HG02970 (cell line): ENCODE measurements at regions not wholly inside any gene's neighbourhood (a gene's known extent, or its start where the extent isn't known, plus 50 kb on each side); places are given as distances from the start of the nearest gene placed in this dataset.

Source experiments
- ATAC-seq: cut with Tn5 transposase; IDR thresholded peaks from one replicate; pipeline ENCODE4 v1.9.1; 2021; ENCODE audit warnings: mild to moderate bottlenecking, moderate library complexity, moderate number of reproducible peaks; ENCODE audit not compliant: unreplicated experiment, low FRiP score

DNA sequence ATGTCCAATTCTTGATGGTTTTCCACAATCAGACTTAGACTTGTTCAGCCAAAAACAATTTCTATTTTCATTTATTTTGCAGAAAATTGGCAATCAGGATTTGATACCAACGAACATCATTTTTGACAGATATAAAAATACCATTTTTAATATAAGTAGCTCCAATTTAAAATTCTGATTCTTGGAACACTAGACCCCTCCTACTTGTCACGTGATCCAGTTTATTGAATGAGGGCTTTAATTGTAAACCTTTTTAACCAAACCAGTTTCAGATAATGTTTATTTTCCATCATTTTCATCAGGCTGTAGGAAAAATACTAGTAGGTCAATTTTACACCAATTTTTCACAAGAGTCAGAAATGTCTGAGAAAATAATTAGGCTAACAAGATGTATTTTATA is 607.2 kb upstream of the RGS18 start:
- ATAC-seq = no peak

DNA sequence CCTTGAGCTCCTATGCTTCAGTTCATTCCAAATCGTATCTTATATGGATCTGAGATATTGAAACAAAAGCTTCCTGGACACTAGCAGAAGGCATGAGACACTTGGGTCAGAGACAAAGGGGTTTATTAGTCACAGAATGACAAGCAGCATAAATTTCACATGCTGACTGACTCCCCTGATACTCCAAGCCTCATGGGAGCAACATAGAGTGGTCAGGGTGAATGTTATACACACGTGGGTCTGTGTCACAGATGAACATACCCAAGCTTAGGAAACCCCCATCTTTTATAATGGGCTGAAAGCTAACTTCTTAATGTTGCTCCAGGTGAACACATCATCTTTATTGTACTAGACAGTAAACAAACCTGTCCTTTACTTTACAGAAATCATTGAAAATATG is 599.9 kb upstream of the RGS18 start:
- ATAC-seq = no peak

DNA sequence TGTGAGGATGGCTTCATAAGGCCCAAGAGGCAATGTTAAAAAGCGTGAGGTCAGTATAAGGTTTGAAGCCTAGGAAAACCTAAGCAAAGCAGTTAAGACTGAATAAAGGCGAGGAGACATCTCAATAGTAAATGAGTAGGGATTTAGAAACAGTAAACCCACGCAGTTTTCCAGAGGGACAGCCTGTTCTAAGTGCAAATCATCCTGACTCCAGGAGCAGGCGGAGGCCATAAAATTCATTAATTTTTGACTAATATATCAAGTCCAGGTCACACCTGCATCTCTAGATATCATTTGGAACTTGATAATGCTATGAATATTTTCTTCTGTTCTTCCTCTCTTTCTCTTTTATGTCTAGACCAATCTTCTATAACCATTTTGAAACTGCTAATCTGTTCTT is 597.0 kb upstream of the RGS18 start:
- ATAC-seq = no peak

DNA sequence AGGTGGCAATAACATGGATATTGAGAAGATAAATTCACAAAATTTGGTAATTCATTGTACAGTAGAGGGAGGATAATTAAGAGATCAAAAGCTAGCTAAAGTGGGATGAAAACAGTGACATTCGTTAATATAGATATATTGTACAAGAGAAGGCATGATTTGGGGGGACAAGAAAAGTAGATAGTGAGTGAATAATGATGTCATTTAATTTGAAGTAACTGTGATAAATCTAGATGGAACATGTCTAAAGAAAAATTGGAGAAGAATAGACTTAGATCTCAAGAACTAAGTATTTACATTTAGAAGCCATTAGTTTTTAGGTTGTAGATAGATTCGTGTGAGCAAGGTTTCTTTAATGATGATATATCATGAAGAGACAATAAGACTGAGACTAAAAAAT is 594.0 kb upstream of the RGS18 start:
- ATAC-seq = no peak

DNA sequence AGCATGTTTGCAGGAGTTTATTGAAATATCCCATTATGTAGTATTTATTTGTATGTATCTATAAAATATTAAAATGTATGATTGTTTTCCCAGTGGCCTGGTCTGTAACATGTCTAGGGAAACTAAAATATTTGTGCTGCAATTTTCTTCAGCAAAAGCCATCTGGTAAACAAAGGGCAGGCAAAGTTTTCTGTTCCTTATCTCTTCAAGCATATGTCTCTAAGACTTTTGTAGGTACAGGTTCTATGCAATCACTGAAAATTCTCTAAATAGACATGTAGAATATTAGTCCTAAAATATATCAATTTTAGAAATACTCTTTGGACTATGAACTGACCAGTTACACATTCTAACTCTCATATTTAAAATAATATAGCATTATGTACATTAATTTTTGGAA is 585.8 kb upstream of the RGS18 start:
- no peak for ATAC-seq

DNA sequence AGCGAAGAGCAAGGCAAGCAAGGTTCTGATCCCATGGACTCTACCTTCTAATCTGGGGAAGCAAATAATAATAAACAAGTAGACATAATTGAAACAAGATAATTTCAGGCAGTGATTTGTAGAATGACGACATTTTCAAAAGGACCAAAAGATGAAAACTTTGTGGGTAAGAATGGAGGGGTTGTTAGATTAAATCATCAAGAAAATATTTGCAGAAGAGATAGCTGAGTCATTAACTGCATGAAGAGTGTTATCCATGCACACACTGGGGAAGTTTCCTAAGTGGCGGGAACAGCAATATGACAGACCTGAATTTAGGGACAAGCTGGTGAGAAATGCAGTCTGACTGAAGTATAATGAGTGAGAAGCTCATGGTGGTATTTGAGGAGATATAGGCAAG is 583.1 kb upstream of the RGS18 start:
- no peak for ATAC-seq

DNA sequence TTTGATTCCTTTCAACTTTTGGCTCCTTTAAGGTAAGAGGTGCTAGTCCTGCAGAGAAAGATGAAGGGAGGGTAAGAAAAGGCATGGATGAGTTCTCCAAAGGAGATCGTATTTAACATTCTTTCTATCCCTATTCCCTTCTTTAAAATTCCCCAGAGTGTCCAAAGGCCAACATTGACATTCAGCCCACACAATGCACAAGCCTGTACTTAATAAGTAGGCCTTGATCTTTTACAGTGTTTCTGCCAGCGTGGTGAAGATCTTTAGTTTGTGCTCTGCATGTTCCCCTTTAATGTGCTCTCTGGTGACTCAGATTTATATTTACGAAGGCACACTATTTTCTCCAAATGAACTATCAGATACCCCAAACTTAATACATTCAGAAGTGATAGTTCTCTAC is 582.5 kb upstream of the RGS18 start:
- ATAC-seq = no peak

DNA sequence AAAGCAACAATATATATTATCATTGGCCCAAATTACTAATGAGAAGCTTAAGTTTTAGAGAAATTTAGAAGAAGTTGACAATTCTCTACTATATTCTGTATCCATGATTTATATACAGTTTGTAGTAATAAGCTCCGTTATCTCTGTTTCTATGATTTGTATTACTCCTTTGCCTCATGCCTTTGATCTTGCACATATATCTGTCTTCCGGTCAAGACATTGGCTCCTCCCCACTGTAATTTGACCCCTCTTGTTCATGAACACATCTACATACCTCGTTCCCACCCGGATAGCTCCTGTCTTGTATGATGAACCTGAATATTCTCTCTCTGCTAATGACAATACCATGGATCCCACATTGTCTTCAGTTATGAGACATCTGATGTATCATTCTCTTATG is 581.0 kb upstream of the RGS18 start:
- no peak for ATAC-seq

DNA sequence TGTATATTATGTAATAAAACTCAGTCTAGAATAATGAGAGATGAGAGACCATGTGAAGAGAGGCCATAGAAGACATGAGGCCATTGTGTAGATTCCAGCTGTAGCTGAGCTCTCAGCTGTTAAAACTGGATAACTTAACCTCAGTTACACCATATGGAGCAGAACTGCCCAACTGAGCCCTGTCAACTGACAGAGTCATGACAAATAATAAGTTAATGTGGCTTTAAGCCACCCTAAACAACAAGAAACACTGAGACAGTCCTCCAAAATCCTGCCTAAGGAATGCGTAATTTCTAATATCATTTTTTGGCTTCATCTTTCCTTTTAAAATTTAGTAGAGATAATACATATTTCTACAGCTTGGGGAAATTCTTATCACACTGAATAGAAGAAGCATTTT is 580.0 kb upstream of the RGS18 start:
- ATAC-seq = no peak

DNA sequence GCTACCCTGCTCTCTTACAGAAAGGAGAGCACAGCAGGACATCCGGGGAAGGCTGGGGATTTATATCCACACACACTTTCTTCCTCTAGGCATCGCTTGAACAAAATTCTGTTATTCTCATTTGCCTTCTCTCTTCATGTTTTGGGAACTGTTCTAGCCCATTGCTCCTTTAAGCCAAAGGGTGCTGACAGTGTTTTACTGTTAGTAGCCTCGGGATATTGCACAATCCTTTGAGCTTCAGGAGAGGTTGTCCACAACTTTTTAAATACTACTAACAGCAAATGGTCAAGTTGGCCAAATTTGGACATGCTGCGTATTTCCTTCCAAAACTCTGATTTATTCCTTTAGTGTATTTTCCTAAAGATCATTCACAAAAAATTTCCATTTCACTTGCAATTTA is 579.2 kb upstream of the RGS18 start:
- no peak for ATAC-seq

DNA sequence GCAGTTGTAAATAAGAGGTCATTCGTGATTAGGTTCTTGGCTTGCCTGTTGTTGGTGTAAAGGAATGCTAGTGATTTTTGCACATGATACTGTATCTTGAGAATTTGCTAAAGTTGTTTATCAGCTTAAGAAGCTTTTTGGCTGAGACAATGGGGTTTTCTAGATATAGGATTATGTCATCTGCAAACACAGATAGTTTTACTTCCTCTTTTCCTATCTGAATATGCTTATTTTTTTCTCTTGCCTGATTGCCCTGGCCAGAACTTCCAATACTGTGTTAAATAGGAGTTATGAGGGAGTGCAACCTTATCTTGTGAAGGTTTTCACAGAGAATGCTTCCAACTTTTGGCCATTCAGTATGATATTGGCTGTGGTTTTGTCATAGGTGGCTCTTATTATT is 576.1 kb upstream of the RGS18 start:
- peak; percentile 85 for ATAC-seq

DNA sequence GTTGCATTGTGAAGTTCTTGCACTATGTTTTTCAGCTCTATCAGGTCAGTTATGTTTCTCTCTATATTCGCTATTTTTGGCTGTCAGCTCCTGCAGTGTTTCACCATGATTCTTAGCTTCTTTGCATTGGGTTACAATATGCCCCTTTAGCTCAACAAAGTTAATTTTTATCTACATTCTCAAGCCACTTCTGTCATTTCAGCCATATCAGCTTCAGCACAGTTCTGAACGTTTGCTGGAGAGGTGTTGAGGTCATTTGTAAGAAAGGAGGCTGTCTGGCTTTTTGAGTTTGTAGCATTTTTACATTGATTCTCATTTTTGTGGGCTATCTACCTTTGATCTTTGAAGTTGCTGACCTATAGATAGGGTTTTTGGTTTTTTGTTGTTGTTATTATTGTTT is 573.2 kb upstream of the RGS18 start:
- no peak for ATAC-seq

DNA sequence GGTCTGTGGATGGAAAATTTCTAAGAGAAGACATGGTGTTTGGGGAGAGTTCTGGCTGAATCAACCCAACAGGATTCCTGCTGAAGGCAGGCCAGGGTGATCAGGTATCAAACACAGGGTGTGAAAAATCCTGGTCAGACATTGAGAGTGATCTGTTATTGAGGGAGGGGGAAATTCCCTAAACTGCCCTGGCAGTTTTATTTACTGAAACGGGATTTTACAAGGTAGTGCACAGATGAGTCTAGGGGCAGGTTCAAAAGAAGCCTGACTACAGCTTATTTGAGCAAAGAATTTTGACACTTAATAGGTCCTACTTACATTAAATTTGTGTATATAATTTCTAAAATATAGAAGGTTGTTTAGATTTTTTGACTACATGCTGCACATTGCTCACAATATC is 569.4 kb upstream of the RGS18 start:
- no peak for ATAC-seq

DNA sequence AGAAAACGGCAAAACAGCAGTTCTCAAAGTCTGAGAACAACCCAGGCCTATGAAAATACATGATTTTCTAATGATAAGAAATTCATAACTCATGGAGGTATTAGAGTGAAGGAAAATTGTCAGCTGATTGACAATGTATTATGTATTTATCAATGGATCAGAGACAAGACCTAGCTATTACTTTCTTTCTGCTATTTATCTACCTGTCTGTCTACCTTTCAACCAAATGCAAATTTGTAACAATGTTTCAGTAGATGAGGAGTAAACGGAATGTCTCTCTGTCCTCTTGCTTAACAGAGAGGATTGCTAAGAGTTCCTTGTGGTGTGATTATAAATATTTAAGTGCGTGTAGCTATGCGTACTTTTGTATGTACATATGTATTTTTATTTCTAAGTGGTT is 568.7 kb upstream of the RGS18 start:
- ATAC-seq = no peak

DNA sequence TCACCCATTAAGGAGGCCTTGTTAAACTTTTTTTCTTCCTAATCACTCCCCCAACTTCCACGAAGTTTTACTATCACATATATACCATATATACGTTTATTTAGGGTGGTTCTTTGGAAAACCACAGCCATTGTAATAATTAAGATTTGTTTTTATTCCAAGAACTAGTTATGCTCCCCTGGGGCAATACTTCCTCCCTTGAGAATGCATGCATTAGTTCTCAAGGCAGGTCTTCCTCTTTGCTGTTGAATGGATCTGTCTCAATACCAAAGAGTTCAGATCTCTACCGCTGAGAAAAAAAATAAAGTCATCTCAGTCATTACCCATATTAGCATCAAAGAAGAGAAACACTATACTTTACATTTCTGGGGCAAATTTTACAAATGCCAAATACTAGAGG is 567.7 kb upstream of the RGS18 start:
- no peak for ATAC-seq

DNA sequence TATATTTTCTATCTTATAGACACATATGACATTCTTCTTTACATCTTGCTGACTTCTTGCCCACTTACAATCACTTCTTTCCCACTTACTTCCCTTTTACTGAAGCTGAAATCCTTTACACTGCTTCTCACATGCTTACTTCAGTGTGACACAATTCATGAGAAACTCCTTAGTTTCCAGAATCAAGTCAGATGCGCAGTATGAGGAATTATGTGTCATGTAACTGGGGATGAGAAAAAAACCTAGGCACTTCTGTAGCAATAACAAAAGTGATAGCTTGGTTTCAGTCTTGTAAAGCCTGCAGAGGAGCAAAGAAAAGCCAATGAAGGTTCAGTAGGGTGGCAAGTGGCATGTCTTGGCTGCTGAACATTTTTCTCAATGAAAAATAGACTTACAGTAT is 566.2 kb upstream of the RGS18 start:
- ATAC-seq = no peak

DNA sequence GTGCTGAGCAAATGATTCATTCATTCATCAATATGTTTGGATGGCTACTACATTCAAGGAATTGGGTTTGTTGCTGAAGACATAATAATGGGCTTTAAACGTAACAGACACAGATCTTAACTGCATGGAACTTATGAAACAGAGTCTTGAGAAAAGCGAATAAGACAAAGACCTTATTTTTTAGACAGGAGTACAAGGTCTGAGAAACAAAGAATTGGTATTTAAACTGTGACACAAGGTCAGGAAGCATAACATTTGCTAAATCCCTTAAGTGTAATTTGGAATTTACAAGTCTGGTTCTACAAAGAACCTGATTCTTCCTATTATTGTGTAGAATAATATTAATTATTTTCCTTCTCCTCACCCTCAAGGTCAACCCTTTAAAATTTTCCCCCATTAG is 565.4 kb upstream of the RGS18 start:
- ATAC-seq = no peak

DNA sequence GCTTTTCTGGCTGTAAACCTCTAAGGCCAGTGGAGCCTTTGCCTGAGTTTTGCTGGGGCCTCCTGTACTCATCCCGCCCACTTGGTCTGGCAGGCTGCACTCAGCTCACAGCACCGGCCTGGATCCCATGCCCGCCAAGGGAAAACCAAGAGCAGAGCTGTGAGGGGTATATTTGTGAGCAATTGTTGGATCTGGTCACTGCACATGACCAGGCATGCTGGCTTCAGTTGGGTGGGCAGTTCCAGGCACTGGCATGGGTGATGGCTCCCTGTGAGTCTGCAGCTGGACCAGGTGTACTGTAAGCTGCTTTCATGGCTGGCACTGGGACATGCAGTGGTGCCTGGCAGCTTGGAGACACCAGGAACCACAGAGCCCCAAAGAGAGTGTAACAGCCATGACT is 563.1 kb upstream of the RGS18 start:
- ATAC-seq = no peak

DNA sequence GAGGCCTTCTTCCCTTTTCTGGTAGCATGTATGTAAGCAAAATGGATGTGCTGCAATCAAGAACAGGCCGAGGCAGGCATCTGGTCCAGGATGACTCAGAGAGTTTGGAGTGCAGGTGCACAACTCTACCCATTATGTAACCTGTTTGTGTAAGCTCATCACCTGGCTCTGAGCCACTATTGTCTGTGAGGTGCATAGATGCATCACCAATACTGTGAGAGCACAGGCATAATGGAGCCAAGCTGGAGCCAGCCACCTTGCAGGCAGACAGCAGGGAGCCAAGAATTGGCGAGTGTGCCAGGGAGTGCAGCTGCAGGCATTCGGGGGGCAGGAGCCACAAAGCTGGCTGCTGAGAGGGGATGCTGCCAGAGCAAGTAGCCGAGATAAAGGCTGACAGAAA is 549.9 kb upstream of the RGS18 start:
- ATAC-seq = no peak

DNA sequence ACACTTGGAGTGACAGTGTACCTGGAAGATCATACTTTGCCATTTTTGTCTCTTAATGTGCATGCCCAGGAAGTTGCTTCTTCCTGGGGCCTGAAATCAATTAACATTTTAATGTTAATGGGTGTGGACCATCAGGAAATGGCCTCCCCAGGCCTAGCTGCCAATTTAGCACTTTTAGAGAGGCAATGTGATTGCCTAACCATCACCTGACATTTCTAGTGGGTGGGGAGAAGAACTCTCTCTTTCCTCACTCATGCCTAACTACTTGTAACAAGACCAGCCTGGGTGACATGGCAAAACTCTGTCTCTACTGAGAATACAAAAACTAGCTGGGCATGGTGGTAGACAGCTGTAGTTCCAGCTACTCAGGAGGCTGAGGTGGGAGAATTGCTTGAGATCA is 549.0 kb upstream of the RGS18 start:
- ATAC-seq = no peak

DNA sequence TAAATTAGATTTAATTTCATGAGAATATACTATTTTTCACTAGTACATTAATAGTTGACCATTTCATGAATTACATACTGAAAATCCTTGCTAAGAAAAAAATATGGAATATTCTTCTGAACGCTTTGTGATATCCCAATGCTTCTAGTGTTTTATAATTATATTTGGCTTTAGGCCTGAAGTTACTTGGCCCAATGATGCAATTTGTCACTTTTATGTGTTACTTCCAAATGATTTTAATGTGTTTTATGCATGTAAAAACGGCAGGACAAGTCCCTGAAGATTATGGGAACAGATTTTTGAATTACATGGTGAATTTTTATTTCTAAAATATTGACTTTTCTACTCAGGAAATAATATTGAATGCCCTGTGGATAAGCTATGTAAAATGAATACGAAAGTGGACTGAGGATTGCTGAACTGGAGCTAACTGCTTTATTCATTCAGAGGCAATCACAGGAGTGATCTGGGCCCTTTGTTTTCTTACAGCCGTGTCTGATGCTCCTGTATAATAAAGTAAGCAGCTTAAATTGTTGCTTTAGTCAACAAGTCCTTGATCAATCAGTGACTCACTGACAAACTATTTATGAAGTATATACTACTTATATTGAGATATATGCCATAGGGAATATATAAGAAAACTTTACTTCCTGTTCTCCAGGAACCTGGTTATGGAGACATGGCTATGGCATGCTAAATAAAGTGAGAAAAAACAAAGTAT is 543.0 kb upstream of the RGS18 start:
- ATAC-seq = no peak

DNA sequence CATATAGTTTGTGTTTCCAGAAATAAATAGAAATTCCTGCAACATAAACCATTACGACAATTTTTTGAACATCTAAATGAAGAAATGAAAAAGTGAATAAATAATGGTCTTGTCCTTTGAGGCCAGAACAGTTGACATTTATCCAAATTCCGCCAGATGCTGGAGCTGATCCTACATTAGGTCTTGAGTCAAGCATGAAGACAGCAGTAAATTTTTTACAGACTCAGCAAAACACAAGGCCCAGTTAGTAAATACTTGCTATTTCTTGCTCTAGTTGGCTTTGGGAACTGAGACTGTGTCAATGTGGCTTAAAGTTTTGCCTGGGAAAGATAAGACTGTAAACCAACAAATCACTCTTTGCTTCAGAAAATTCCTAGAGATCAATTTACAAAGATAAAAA is 540.1 kb upstream of the RGS18 start:
- no peak for ATAC-seq

DNA sequence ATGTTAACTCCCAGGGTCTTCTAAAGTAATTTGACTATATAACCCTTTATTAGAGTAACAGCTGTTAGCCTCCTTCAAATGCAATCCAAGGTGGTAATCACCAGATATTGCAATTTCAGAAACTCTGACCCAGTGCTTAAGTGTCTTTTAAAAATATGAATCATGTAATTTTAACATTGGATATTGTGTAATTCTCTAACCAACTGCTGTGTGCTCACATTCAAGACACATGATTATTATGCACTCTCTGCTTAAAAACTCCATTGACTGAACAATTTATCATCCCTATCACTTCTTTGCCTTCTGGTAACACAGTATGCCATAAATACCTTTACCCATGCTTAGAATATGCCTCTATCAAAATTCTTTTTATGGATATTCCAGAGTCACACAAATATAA is 537.4 kb upstream of the RGS18 start:
- no peak for ATAC-seq
